Skeletal muscle satellite cell (primary cell): ENCODE measurements at regions not wholly inside any gene's neighbourhood (a gene's known extent, or its start where the extent isn't known, plus 50 kb on each side); places are given as distances from the start of the nearest gene placed in this dataset.

ENCODE experiments used
- H3K27me3 ChIP-seq: 2 replicates; pipeline ENCODE4 v1.7.0; 2013; ENCODE audit warnings: low read length; ENCODE audit not compliant: control insufficient read depth, insufficient read depth
- H3K36me3 ChIP-seq: 2 replicates; pipeline ENCODE4 v1.7.0; 2013; ENCODE audit warnings: mild to moderate bottlenecking, control low read depth, low read length; ENCODE audit not compliant: insufficient read depth
- H3K4me1 ChIP-seq: 2 replicates; pipeline ENCODE4 v1.7.0; 2013; ENCODE audit warnings: low read length; ENCODE audit not compliant: control insufficient read depth, insufficient read depth
- H3K4me2 ChIP-seq: 2 replicates; pipeline ENCODE4 v1.7.0; 2013; ENCODE audit warnings: mild to moderate bottlenecking, low read length
- H3K4me3 ChIP-seq: 2 replicates; pipeline ENCODE4 v1.7.0; 2013; ENCODE audit warnings: low read length
- H3K9ac ChIP-seq: 2 replicates; pipeline ENCODE4 v1.7.0; 2013; ENCODE audit warnings: mild to moderate bottlenecking, low read depth, low read length, moderate library complexity
- H3K9me3 ChIP-seq: replicated peaks from 2 replicates; pipeline ENCODE4 v1.7.0; 2013; ENCODE audit warnings: mild to moderate bottlenecking, control low read depth, low read length

GRCh38 chr16:51419768-51420167 is 268.7 kb upstream of the SALL1 start:
- H3K4me1 ChIP-seq = no peaks in the 10 kb centered on the region
- H3K27me3 ChIP-seq = peaks cover 15% of the 10 kb centered on the region
- no peaks in the 10 kb centered on the region for H3K9me3 ChIP-seq
- H3K9ac ChIP-seq = no peak overlapping the region
- H3K36me3 ChIP-seq = no peaks in the 10 kb centered on the region
- no peak overlapping the region for H3K4me3 ChIP-seq
- no peak overlapping the region for H3K4me2 ChIP-seq

DNA sequence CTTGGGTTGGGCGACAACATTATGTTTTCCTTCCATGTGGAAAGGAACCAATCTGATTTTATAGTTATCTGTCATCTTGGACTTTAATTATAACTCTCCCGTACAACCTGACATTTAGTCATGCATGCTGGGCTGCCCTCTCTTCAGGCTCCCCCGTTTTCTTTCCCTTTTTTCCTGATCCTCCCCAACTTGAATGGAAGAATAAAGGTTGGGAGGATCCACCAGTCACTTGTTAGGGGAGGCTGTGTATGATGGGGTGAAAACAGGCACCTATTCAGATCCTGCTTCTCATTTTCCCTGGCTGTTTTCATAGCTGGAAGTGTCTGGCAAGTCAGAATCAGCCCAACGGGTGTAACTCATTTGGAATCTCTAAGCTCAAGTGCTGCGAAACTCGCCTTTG is 267.2 kb upstream of the SALL1 start:
- Histone ChIP-seq H3K4me3 (no peak overlapping the region), H3K4me1 (no peaks in the 10 kb centered on the region), H3K9me3 (no peaks in the 10 kb centered on the region), H3K27me3 (peaks cover 15% of the 10 kb centered on the region), H3K4me2 (no peak overlapping the region), H3K9ac (no peak overlapping the region), H3K36me3 (no peaks in the 10 kb centered on the region)

DNA sequence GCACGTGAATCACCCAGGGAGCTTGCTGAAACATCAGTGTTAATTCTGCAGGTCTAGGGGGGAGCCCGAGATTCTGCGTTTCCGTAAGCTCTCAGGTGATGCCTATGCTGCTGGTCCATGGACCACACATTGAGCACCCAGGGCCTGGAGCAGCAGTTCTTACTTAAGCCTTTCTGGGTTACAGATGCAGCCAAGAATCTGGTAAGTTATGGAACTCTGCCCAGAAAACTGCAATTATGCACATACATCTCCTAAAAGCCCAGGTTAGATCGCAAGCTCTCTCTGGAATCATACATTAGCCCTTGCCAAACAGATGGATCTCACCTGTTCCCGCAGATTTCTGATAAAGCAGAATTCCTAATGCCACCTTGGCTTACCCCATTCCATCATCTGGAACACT is 265.9 kb upstream of the SALL1 start:
- Histone ChIP-seq H3K4me1 (no peaks in the 10 kb centered on the region), H3K9ac (no peak overlapping the region), H3K9me3 (no peaks in the 10 kb centered on the region), H3K4me3 (no peak overlapping the region), H3K4me2 (no peak overlapping the region), H3K36me3 (no peaks in the 10 kb centered on the region), H3K27me3 (peaks cover 15% of the 10 kb centered on the region)

DNA sequence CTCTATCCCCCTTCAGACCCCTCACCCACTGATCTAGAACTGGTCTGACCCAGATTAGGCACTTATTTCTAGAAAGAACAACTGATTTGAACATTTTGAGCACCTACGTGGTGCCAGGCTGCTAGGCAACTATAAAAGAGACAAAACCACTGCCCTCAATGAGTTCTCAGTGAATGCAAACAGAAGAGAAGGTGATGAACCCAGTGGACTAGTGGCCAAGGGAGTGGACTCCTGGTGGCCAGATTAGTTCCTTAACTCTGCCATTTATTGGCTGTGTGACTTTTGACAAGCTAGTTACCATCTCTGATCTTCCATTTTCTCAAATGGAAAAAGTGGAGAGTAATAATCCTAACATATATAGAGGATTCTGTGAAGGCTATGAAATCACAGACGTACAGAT is 259.1 kb upstream of the SALL1 start:
- H3K36me3 ChIP-seq = no peaks in the 10 kb centered on the region
- H3K9ac ChIP-seq = no peak overlapping the region
- H3K27me3 ChIP-seq = no peaks in the 10 kb centered on the region
- no peaks in the 10 kb centered on the region for H3K9me3 ChIP-seq
- H3K4me1 ChIP-seq = peaks cover 28% of the 10 kb centered on the region
- H3K4me3 ChIP-seq = no peak overlapping the region
- no peak overlapping the region for H3K4me2 ChIP-seq

DNA sequence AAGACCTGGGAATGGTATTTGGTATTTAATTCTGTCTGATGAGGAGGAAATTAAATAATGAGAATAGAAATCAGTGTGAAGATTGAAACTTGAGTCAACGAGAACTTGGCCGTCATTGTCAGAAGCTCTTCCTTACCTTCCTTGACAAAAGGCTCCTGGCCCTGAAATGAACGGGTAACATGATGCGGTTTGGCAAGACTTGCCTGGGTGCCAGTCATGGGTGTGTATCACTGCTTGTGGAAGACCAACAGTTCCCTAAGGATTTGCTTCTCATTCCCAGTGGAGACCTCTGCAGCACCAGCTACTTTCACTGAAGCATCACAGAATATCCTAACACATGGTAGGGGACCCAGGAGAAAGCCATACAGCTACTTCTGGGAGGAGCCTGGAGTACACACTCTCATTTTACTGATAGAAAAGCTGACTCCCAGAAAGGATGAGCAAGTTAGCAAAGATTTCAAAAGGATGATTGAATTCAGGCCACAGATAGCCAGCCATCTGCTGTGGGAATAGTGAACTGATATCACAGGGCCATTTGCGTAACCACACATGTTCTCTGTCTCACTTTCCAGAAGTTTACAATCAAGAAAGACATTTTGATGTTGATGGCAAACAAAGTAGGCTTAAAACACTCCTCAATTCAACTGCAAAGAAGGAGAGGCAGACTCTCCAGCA is 258.1 kb upstream of the SALL1 start:
- Histone ChIP-seq H3K9ac (peak overlapping the region; percentile 68), H3K9me3 (no peaks in the 10 kb centered on the region)

DNA sequence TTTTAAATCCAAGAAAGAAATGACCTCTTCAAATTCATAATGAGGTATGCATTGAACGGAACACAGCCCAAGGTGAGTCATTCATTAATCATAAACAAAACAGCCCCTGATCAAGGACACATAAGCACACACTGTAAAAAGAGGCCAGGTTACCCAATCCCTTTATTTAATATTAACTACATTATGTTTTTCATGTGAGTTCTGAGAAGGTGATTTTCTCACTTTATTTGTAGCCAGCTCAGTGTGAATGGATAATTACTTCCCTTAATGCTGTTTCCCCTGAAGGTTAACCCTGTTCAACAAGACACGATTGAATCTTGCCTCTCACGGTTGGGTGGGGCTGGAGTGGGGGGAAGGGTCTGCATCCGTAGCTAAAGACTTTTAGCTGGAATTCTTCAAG is 257.3 kb upstream of the SALL1 start:
- peak overlapping the region; percentile 54 for H3K4me3 ChIP-seq
- peaks cover 28% of the 10 kb centered on the region for H3K4me1 ChIP-seq
- H3K27me3 ChIP-seq = no peaks in the 10 kb centered on the region
- H3K4me2 ChIP-seq = peak overlapping the region; percentile 83
- peak overlapping the region; percentile 68 for H3K9ac ChIP-seq
- H3K36me3 ChIP-seq = no peaks in the 10 kb centered on the region
- no peaks in the 10 kb centered on the region for H3K9me3 ChIP-seq

More for the DNA sequence above, 258.1 kb upstream of the SALL1 start:
- Histone ChIP-seq H3K4me2 (peak overlapping the region; percentile 83), H3K27me3 (no peaks in the 10 kb centered on the region), H3K4me3 (peak overlapping the region; percentile 54), H3K4me1 (peaks cover 28% of the 10 kb centered on the region), H3K36me3 (no peaks in the 10 kb centered on the region)

DNA sequence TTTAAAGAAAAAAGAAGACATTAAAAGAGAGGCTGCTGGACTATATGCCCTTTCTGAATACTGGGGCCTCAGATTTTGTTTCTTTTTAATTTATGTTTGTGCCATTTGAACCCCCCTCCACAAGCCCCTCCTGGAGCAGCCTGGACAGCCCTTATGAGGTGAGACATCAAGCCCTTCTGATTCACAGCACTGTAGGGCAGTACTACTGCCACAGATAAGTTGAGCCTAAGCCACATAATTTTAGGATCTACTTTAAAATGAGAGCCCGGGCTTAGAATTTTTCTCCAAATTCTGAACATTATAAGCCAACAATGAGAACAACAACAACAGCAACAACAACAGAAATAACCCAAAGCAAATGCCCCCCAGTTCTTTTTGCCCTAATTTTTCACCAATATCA is 256.9 kb upstream of the SALL1 start:
- H3K4me3 ChIP-seq = no peak overlapping the region
- H3K9ac ChIP-seq = peak overlapping the region; percentile 68
- peak overlapping the region; percentile 83 for H3K4me2 ChIP-seq
- no peaks in the 10 kb centered on the region for H3K36me3 ChIP-seq
- H3K4me1 ChIP-seq = peaks cover 28% of the 10 kb centered on the region
- H3K27me3 ChIP-seq = no peaks in the 10 kb centered on the region
- H3K9me3 ChIP-seq = no peaks in the 10 kb centered on the region

- Histone ChIP-seq H3K36me3 (no peaks in the 10 kb centered on the region), H3K4me1 (peaks cover 28% of the 10 kb centered on the region), H3K9ac (no peak overlapping the region), H3K4me2 (no peak overlapping the region), H3K27me3 (no peaks in the 10 kb centered on the region), H3K9me3 (no peaks in the 10 kb centered on the region), H3K4me3 (no peak overlapping the region)
These were observed 256.1 kb upstream of the SALL1 start for GRCh38 chr16:51407199-51407598.

- Histone ChIP-seq H3K36me3 (no peaks in the 10 kb centered on the region), H3K27me3 (no peaks in the 10 kb centered on the region), H3K4me2 (no peak overlapping the region), H3K4me1 (peaks cover 28% of the 10 kb centered on the region), H3K4me3 (no peak overlapping the region), H3K9me3 (no peaks in the 10 kb centered on the region), H3K9ac (no peak overlapping the region)
These were observed 254.3 kb upstream of the SALL1 start for GRCh38 chr16:51405361-51405760.

DNA sequence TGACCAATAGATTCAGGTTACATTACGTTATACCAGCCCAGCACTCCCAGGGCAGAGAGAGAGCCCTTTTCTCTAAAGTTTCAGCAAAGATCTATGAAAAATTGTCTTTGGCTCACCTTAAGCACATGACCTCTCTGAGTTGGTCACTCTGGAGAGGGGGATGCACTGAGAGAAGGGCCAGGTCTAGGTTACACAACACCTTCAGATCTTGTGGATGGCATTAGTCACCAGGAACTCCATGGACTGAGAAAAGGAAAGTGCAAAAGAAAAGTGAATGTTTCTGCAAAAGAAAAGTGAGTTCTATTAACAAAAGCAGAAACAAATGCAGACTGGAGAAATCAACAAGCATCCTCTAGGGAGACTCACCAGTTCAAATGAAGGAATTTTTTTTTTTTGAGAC is 253.3 kb upstream of the SALL1 start:
- Histone ChIP-seq H3K4me3 (no peak overlapping the region), H3K9me3 (no peaks in the 10 kb centered on the region), H3K4me1 (peaks cover 25% of the 10 kb centered on the region), H3K9ac (no peak overlapping the region), H3K27me3 (peaks cover 2% of the 10 kb centered on the region), H3K4me2 (no peak overlapping the region), H3K36me3 (no peaks in the 10 kb centered on the region)

GRCh38 chr16:51402785-51403184 is 251.7 kb upstream of the SALL1 start:
- Histone ChIP-seq H3K4me3 (no peak overlapping the region), H3K4me1 (peaks cover 9% of the 10 kb centered on the region), H3K4me2 (no peak overlapping the region), H3K9me3 (no peaks in the 10 kb centered on the region), H3K9ac (no peak overlapping the region), H3K27me3 (peaks cover 2% of the 10 kb centered on the region), H3K36me3 (no peaks in the 10 kb centered on the region)

GRCh38 chr16:51402298-51402697 is 251.2 kb upstream of the SALL1 start:
- Histone ChIP-seq H3K27me3 (peaks cover 2% of the 10 kb centered on the region), H3K9ac (no peak overlapping the region), H3K4me1 (peaks cover 4% of the 10 kb centered on the region), H3K36me3 (no peaks in the 10 kb centered on the region), H3K4me3 (no peak overlapping the region), H3K4me2 (no peak overlapping the region), H3K9me3 (no peaks in the 10 kb centered on the region)
